ENCODE measurements at regions not wholly inside any gene's neighbourhood (a gene's known extent, or its start where the extent isn't known, plus 50 kb on each side); places are given as distances from the start of the nearest gene placed in this dataset.

DNA sequence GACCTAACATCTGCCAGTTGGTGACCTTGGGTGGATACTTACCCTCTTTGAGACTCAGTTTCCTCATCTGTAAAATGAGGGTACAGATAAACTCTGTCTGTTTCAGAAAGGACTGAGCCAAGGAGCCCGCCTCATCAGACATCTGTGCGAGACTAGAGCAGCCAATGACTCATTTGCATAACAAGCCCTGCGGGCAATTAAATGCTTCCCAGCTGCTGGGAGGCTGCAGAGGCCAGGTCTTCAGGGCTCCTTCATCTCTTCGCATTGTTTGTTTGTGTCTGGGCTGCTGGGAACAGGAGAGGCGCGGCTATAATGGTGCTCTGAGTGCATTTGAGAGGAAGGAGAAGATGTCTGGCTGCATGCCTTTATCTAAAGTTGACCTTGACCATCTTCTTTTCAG lies 85.0 kb downstream of the ADRA2C start:
- no peak overlapping the region for H3K4ac ChIP-seq (ENCODE audit: low read depth, low read length)
- H3K36me3 ChIP-seq (ENCODE audit: control insufficient read depth, insufficient read depth, low read length), result no peaks in the 10 kb centered on the region

DNA sequence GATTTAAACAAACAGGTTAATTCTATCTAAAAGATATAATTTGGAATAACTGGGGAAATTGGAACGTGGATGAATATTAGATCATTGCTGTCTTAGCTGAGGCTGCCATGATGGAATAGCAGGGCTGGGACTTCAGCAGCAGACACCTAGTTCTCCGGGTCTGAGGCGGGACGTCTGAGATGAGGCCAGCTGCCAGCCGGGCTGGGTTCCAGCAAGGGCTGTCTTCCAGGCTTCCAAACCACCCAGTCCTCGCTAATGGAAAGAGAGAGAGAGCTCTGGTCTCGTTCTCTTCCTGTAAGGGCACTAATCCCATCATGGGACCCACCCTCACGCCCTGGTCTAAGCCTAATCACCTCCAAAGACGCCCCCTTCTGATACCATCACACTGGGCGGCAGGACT lies 85.7 kb downstream of the ADRA2C start:
- DNase-seq, result no peak
- Histone ChIP-seq H3K79me2 (ENCODE audit: control insufficient read depth, insufficient read depth, low read length) (no peaks in the 10 kb centered on the region), H3K36me3 (ENCODE audit: control insufficient read depth, insufficient read depth, low read length) (no peaks in the 10 kb centered on the region), H4K5ac (ENCODE audit: low read length) (no peak overlapping the region), H3K18ac (ENCODE audit: low read length) (no peak overlapping the region), H3K9ac (ENCODE audit: low read length) (no peak overlapping the region), H3K4me1 (ENCODE audit: control insufficient read depth, low read depth, low read length) (peaks cover 6% of the 10 kb centered on the region), H3K56ac (ENCODE audit: low read length) (no peak overlapping the region), H3K4me3 (ENCODE audit: low read length) (no peak overlapping the region), H3K79me1 (ENCODE audit: low read length) (no peaks in the 10 kb centered on the region), H3K27me3 (ENCODE audit: insufficient read depth, low read length, poor library complexity) (no peaks in the 10 kb centered on the region), H2BK5ac (ENCODE audit: low read length) (no peak overlapping the region), H3K4ac (ENCODE audit: low read depth, low read length) (no peak overlapping the region), H3K23ac (ENCODE audit: low read length) (no peak overlapping the region), H2AK5ac (ENCODE audit: low read length) (no peak overlapping the region), H3K4me2 (ENCODE audit: low read length) (no peak overlapping the region), H3K27ac (ENCODE audit: low read depth, low read length) (no peak overlapping the region), H2BK15ac (replicated peaks; ENCODE audit: low read depth) (no peak overlapping the region), H2BK120ac (ENCODE audit: low read depth, low read length) (no peak overlapping the region), H4K8ac (ENCODE audit: low read depth, low read length) (no peak overlapping the region)
- WGBS (ENCODE audit: extremely low coverage, insufficient coverage, low lambda C conversion rate), result no CpG with 5 or more reads among the region's 10 CpGs

More for the DNA sequence above, 85.0 kb downstream of the ADRA2C start:
- Histone ChIP-seq H2BK5ac (ENCODE audit: low read length) (peak overlapping the region; percentile 80), H3K23ac (ENCODE audit: low read length) (no peak overlapping the region), H4K8ac (ENCODE audit: low read depth, low read length) (no peak overlapping the region), H3K27ac (ENCODE audit: low read depth, low read length) (peak overlapping the region; percentile 30), H3K4me3 (ENCODE audit: low read length) (no peak overlapping the region), H4K5ac (ENCODE audit: low read length) (no peak overlapping the region), H3K79me1 (ENCODE audit: low read length) (no peaks in the 10 kb centered on the region), H3K27me3 (ENCODE audit: insufficient read depth, low read length, poor library complexity) (no peaks in the 10 kb centered on the region), H3K18ac (ENCODE audit: low read length) (no peak overlapping the region), H3K56ac (ENCODE audit: low read length) (peak overlapping the region; percentile 44), H2BK120ac (ENCODE audit: low read depth, low read length) (peak overlapping the region; percentile 19), H2BK15ac (replicated peaks; ENCODE audit: low read depth) (no peak overlapping the region), H2AK5ac (ENCODE audit: low read length) (no peak overlapping the region), H3K79me2 (ENCODE audit: control insufficient read depth, insufficient read depth, low read length) (no peaks in the 10 kb centered on the region), H3K4me2 (ENCODE audit: low read length) (no peak overlapping the region), H3K9ac (ENCODE audit: low read length) (no peak overlapping the region), H3K4me1 (ENCODE audit: control insufficient read depth, low read depth, low read length) (peaks cover 8% of the 10 kb centered on the region)
- no CpG with 5 or more reads among the region's 6 CpGs for WGBS (ENCODE audit: extremely low coverage, insufficient coverage, low lambda C conversion rate)
- peak; percentile 87 for DNase-seq

DNA sequence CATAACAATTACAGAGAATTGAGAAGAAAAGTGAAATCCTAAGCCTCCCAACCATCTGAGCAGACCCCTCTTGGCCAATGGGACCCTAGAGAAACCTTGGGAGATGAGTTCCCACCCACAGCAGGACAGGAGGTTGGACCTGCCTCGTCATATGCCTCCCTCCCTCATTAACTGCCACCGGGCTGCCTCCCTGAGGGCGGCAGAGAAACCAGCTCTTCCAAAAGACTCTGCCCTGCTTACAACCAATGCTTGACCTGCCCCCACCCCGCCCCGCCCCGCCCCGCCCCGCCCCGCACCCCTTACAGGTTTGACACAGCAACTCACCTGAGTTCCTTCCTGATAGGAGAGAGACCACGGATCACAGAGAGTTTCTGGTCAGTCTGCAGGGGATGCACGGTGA lies 86.1 kb downstream of the ADRA2C start:
- Histone ChIP-seq H3K4me2 (ENCODE audit: low read length) (no peak overlapping the region), H3K27me3 (ENCODE audit: insufficient read depth, low read length, poor library complexity) (no peaks in the 10 kb centered on the region), H2BK120ac (ENCODE audit: low read depth, low read length) (no peak overlapping the region), H4K5ac (ENCODE audit: low read length) (no peak overlapping the region), H3K79me1 (ENCODE audit: low read length) (no peaks in the 10 kb centered on the region), H3K56ac (ENCODE audit: low read length) (no peak overlapping the region), H3K36me3 (ENCODE audit: control insufficient read depth, insufficient read depth, low read length) (no peaks in the 10 kb centered on the region), H3K4ac (ENCODE audit: low read depth, low read length) (no peak overlapping the region), H3K18ac (ENCODE audit: low read length) (no peak overlapping the region), H3K9ac (ENCODE audit: low read length) (no peak overlapping the region), H4K8ac (ENCODE audit: low read depth, low read length) (no peak overlapping the region), H3K27ac (ENCODE audit: low read depth, low read length) (no peak overlapping the region), H2BK5ac (ENCODE audit: low read length) (no peak overlapping the region), H3K4me3 (ENCODE audit: low read length) (no peak overlapping the region), H2BK15ac (replicated peaks; ENCODE audit: low read depth) (no peak overlapping the region), H3K23ac (ENCODE audit: low read length) (no peak overlapping the region), H2AK5ac (ENCODE audit: low read length) (no peak overlapping the region), H3K4me1 (ENCODE audit: control insufficient read depth, low read depth, low read length) (peaks cover 6% of the 10 kb centered on the region), H3K79me2 (ENCODE audit: control insufficient read depth, insufficient read depth, low read length) (no peaks in the 10 kb centered on the region)
- no CpG with 5 or more reads among the region's 11 CpGs for WGBS (ENCODE audit: extremely low coverage, insufficient coverage, low lambda C conversion rate)
- DNase-seq, result no peak

DNA sequence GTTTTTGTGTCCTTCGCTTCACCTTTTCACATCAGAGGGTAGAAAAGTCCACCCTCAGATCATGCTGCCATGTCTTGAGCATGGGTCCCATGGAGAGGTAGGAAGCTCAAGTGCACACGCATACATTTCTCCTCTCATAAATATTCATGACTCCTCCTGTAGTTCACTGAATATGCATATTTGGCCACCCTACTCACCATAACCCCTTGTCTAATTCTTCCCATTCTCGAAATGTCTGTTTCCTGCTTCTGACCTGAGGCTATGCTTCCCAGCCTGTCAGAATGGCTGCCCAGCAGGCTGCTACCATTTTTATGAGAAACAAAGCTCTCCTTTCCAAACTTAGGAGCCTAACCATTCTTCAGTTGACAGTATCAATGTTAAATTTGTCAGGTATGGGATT lies 86.5 kb downstream of the ADRA2C start:
- no peak overlapping the region for H3K4me3 ChIP-seq (ENCODE audit: low read length)
- no peak overlapping the region for H2AK5ac ChIP-seq (ENCODE audit: low read length)
- no peak overlapping the region for H3K18ac ChIP-seq (ENCODE audit: low read length)
- no peak overlapping the region for H3K23ac ChIP-seq (ENCODE audit: low read length)
- no CpG with 5 or more reads among the region's 3 CpGs for WGBS (ENCODE audit: extremely low coverage, insufficient coverage, low lambda C conversion rate)
- H3K79me2 ChIP-seq (ENCODE audit: control insufficient read depth, insufficient read depth, low read length), result no peaks in the 10 kb centered on the region
- H3K27me3 ChIP-seq (ENCODE audit: insufficient read depth, low read length, poor library complexity), result no peaks in the 10 kb centered on the region
- no peak overlapping the region for H3K27ac ChIP-seq (ENCODE audit: low read depth, low read length)
- peaks cover 6% of the 10 kb centered on the region for H3K4me1 ChIP-seq (ENCODE audit: control insufficient read depth, low read depth, low read length)
- no peak overlapping the region for H2BK120ac ChIP-seq (ENCODE audit: low read depth, low read length)
- no peak overlapping the region for H2BK5ac ChIP-seq (ENCODE audit: low read length)
- H2BK15ac ChIP-seq (replicated peaks; ENCODE audit: low read depth), result no peak overlapping the region
- H3K79me1 ChIP-seq (ENCODE audit: low read length), result no peaks in the 10 kb centered on the region
- no peak overlapping the region for H3K4me2 ChIP-seq (ENCODE audit: low read length)
- no peak overlapping the region for H4K8ac ChIP-seq (ENCODE audit: low read depth, low read length)
- H3K9ac ChIP-seq (ENCODE audit: low read length), result no peak overlapping the region
- DNase-seq, result no peak
- H3K4ac ChIP-seq (ENCODE audit: low read depth, low read length), result no peak overlapping the region
- H3K56ac ChIP-seq (ENCODE audit: low read length), result no peak overlapping the region
- no peaks in the 10 kb centered on the region for H3K36me3 ChIP-seq (ENCODE audit: control insufficient read depth, insufficient read depth, low read length)
- H4K5ac ChIP-seq (ENCODE audit: low read length), result no peak overlapping the region

DNA sequence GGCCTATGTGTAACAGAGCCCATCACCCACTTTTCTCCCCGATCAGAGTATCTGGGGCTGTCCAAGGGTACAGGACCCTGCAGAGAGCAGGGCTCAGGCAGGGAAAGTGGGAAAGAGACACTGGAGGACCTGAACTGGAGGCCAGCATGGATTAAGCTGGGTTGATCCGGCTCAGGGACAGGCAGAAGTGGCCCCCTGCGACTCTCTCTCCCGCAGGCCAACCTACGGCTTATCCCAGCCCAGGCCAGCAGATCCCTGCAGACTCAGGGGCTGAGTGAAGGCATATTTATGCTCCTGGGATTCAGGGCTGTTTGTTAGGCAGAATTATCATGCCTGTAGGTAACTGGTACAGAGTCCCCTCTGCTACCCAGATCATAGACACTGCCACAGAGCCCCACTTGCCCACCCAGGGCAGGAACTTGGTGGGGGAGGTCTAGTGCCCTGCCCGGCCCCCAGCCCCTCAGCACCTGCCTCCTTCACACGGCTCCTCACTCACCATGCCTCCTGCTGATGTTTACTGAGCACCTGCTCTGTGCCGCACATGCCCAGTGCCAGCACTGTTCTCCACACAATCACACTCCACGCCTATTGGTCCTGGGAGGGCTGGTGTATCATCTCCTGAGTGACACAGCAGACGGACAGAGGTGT lies 87.3 kb downstream of the ADRA2C start:
- DNase-seq, result no peak
- H3K4ac ChIP-seq (ENCODE audit: low read depth, low read length), result no peak overlapping the region
- no peak overlapping the region for H3K4me2 ChIP-seq (ENCODE audit: low read length)
- peaks cover 6% of the 10 kb centered on the region for H3K4me1 ChIP-seq (ENCODE audit: control insufficient read depth, low read depth, low read length)
- H4K5ac ChIP-seq (ENCODE audit: low read length), result no peak overlapping the region
- H3K4me3 ChIP-seq (ENCODE audit: low read length), result no peak overlapping the region
- WGBS (ENCODE audit: extremely low coverage, insufficient coverage, low lambda C conversion rate), result no CpG with 5 or more reads among the region's 10 CpGs
- no peaks in the 10 kb centered on the region for H3K79me1 ChIP-seq (ENCODE audit: low read length)
- H3K23ac ChIP-seq (ENCODE audit: low read length), result no peak overlapping the region
- no peak overlapping the region for H3K9ac ChIP-seq (ENCODE audit: low read length)
- H2AK5ac ChIP-seq (ENCODE audit: low read length), result no peak overlapping the region
- H2BK120ac ChIP-seq (ENCODE audit: low read depth, low read length), result no peak overlapping the region
- no peak overlapping the region for H3K56ac ChIP-seq (ENCODE audit: low read length)
- H3K27me3 ChIP-seq (ENCODE audit: insufficient read depth, low read length, poor library complexity), result no peaks in the 10 kb centered on the region
- H3K27ac ChIP-seq (ENCODE audit: low read depth, low read length), result no peak overlapping the region
- no peak overlapping the region for H2BK5ac ChIP-seq (ENCODE audit: low read length)
- H3K36me3 ChIP-seq (ENCODE audit: control insufficient read depth, insufficient read depth, low read length), result no peaks in the 10 kb centered on the region
- H3K79me2 ChIP-seq (ENCODE audit: control insufficient read depth, insufficient read depth, low read length), result no peaks in the 10 kb centered on the region
- H2BK15ac ChIP-seq (replicated peaks; ENCODE audit: low read depth), result no peak overlapping the region
- no peak overlapping the region for H4K8ac ChIP-seq (ENCODE audit: low read depth, low read length)
- no peak overlapping the region for H3K18ac ChIP-seq (ENCODE audit: low read length)

DNA sequence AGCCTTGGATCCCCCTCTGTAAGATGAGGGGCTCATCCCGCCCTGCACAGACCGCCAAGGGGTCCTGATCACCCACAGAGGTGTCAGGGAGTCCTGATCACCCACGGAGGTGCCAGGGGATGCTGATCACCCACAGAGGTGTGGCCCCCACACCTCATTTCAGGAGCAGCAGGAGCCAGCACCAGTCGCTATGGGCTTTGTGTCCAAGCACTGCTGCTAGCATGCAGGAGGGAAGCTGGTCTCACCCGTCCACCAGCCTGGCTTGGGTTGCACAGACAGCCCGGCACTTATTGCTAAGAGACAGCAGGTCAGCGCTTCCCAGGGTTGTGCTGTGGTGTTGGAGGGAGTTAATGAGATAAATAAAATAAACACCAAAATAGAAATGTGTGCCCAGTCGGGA lies 88.5 kb downstream of the ADRA2C start:
- no CpG with 5 or more reads among the region's 8 CpGs for WGBS (ENCODE audit: extremely low coverage, insufficient coverage, low lambda C conversion rate)
- H3K4me1 ChIP-seq (ENCODE audit: control insufficient read depth, low read depth, low read length), result peaks cover 6% of the 10 kb centered on the region
- H3K18ac ChIP-seq (ENCODE audit: low read length), result no peak overlapping the region
- no peak overlapping the region for H3K4me3 ChIP-seq (ENCODE audit: low read length)
- H2BK15ac ChIP-seq (replicated peaks; ENCODE audit: low read depth), result no peak overlapping the region
- H4K8ac ChIP-seq (ENCODE audit: low read depth, low read length), result no peak overlapping the region
- no peak overlapping the region for H4K5ac ChIP-seq (ENCODE audit: low read length)
- H3K79me1 ChIP-seq (ENCODE audit: low read length), result no peaks in the 10 kb centered on the region
- H3K27me3 ChIP-seq (ENCODE audit: insufficient read depth, low read length, poor library complexity), result no peaks in the 10 kb centered on the region
- H2AK5ac ChIP-seq (ENCODE audit: low read length), result no peak overlapping the region
- H3K56ac ChIP-seq (ENCODE audit: low read length), result no peak overlapping the region
- no peaks in the 10 kb centered on the region for H3K36me3 ChIP-seq (ENCODE audit: control insufficient read depth, insufficient read depth, low read length)
- H3K4me2 ChIP-seq (ENCODE audit: low read length), result no peak overlapping the region
- DNase-seq, result no peak
- no peaks in the 10 kb centered on the region for H3K79me2 ChIP-seq (ENCODE audit: control insufficient read depth, insufficient read depth, low read length)
- no peak overlapping the region for H2BK120ac ChIP-seq (ENCODE audit: low read depth, low read length)
- no peak overlapping the region for H3K27ac ChIP-seq (ENCODE audit: low read depth, low read length)
- H3K9ac ChIP-seq (ENCODE audit: low read length), result no peak overlapping the region
- peak overlapping the region; percentile 7 for H3K23ac ChIP-seq (ENCODE audit: low read length)
- no peak overlapping the region for H2BK5ac ChIP-seq (ENCODE audit: low read length)
- H3K4ac ChIP-seq (ENCODE audit: low read depth, low read length), result no peak overlapping the region

All from mesendoderm (in vitro differentiated cells).